ENCODE measurements at regions not wholly inside any gene's neighbourhood (a gene's known extent, or its start where the extent isn't known, plus 50 kb on each side); places are given as distances from the start of the nearest gene placed in this dataset.

DNA sequence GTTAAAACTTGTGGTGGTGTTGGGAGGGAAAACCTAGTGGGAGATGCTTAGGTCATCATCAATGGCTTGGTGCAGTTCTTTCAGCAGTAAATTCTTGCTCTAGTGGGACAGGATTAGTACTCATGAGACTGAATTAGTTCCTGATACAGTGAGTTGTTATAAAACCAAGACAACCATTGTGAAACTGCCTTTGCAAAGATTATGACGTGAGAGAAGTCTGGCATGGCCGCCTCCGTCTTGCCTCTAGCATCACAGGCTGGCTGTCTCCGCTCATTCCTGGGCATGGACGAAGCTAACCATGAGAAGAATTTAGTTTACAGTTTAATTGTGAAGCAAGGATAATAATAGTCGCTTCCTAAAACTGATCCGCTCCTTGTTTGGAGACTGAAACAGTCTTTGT is 186.4 kb downstream of the KIF20B start:
- no peak for TF ChIP-seq POLR2A (IDR thresholded peaks at IDR 0.05; ENCODE audit: low read depth)
- TF ChIP-seq CTCF (IDR thresholded peaks at IDR 0.05), result no peak
- TF ChIP-seq POLR2AphosphoS5 (IDR thresholded peaks at IDR 0.05), result no peak

Measured in esophagus muscularis mucosa (tissue), 3 donors.